Muscle layer of duodenum (tissue), 2 donors: ENCODE measurements at regions not wholly inside any gene's neighbourhood (a gene's known extent, or its start where the extent isn't known, plus 50 kb on each side); places are given as distances from the start of the nearest gene placed in this dataset.

Experiments used
- H3K27ac ChIP-seq: one replicate; pipeline ENCODE4 v1.7.0; 2013; ENCODE audit warnings: mild to moderate bottlenecking, low read length
- H3K27me3 ChIP-seq: one replicate; pipeline ENCODE4 v1.7.0; 2013; ENCODE audit warnings: low read depth, mild to moderate bottlenecking, control low read depth, low read length
- H3K36me3 ChIP-seq, 2 donors: one replicate each; pipeline ENCODE4 v1.7.0; 2013; ENCODE audit warnings: low read length in 2 of 2, control low read depth in 1 of 2, mild to moderate bottlenecking in 1 of 2; ENCODE audit not compliant: insufficient read depth in 2 of 2, control insufficient read depth in 1 of 2
- H3K4me1 ChIP-seq, 2 donors: one replicate each; pipeline ENCODE4 v1.7.0; 2013; ENCODE audit warnings: low read length in 2 of 2, mild to moderate bottlenecking in 2 of 2, control low read depth in 1 of 2, moderate library complexity in 1 of 2; ENCODE audit not compliant: insufficient read depth in 2 of 2, control insufficient read depth in 1 of 2
- H3K4me3 ChIP-seq, 2 donors: one replicate each; pipeline ENCODE4 v1.7.0; 2013; ENCODE audit warnings: low read length in 2 of 2, low read depth in 1 of 2, mild to moderate bottlenecking in 1 of 2
- H3K9me3 ChIP-seq, 2 donors: one replicate each; pipeline ENCODE4 v1.7.0; 2013; ENCODE audit warnings: low read length in 2 of 2, control low read depth in 1 of 2, mild to moderate bottlenecking in 1 of 2; ENCODE audit not compliant: control insufficient read depth in 1 of 2
- donor health status: healthy.

DNA sequence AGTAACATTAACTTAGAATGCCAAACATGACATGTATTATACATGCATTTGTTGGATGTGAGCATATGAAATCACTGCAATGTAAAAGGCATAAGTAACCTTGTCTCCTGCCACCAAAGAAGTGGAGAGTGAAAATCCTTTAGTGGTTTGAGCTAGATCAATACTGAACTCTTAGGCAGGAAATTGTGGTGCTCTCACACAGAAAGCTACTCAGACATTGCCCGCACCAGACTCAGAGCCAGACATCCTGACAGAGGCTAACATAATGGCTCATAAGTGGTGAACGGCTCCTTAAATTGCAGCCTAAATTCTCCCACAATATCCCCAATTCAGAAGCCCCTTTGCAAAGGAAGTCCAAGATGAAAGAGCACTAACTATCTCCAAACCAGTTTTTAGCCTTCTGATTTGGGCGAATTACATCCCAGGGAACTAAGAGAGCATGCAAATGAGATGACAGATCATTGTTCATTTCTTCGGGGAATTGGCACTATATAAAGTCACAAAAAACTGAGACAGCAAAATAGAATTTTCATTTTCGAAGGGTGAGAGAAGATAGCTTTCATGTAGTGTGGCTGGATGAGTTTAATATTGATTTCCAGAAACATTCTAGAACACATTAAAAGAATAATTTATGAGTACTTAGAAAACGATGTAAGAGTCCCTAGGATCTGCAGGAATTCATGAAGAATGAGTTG is 233.6 kb upstream of the RPS6KA3 start:
- no peaks in the 10 kb centered on the region for H3K27me3 ChIP-seq
- H3K27ac ChIP-seq: no peak overlapping the region
- no peaks in the 10 kb centered on the region for H3K9me3 ChIP-seq
- H3K4me3 ChIP-seq: no peak overlapping the region
- no peaks in the 10 kb centered on the region for H3K36me3 ChIP-seq
- H3K4me1 ChIP-seq: peaks cover 0 to 3% of the 10 kb centered on the region in 2 donors

DNA sequence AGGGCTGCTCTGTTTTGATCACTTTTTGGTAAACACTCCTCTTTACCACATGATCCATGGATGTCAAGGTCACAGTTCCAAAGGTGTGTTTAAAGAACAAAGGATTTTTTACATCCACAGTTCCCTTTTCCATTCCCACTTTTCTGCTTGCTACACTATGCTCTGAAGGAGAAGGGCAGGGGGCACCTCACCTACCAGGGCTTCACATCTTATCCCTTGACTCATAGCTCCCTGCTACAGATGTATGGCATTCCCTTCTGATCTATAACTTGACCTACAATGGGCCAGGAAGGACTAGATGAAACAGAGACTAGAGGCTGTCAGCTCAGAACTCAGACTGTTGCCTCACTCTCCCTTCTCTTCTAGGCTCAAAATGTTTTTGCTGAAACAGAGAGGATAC is 233.1 kb upstream of the RPS6KA3 start:
- Histone ChIP-seq H3K27ac (no peak overlapping the region), H3K4me3 (no peak overlapping the region), H3K36me3 (no peaks in the 10 kb centered on the region), H3K27me3 (no peaks in the 10 kb centered on the region), H3K9me3 (no peaks in the 10 kb centered on the region), H3K4me1 (peaks cover 0 to 3% of the 10 kb centered on the region in 2 donors)

DNA sequence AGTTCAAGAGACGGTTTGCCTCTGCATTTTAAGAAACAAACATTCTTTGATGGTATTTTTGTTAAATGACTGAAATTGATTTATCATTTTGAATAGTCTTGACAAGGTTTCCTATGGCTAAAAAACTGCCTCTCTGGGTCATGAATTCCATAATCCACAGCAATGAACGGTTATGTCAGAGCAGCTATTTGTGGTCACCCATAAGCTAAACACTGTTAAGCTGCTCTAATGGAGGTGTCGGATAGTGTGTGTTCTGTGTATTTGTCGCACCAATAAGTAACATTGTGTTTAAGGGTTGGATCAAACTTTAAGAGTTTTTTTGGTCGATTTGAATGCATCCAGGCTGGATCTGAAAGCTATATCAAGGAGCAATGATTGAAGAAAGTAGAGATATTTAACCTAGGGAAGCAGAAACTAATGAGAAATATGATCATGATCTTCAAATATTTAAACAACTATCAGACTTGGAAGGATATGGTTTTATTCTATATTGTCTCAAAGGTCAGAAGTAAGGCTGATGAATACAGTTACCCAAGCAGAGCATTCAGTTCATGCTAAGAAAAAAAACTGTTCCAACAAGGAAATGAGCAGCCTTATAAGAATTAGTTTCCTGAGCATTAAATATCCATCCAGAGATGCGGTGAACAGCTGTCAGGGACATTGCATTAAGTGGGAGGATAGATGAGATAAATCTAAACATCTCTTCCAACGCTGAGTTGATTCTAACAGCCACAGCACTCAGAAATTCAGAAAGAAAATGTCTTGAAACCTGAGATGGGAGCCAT is 232.3 kb upstream of the RPS6KA3 start:
- H3K4me1 ChIP-seq: peaks cover 0 to 3% of the 10 kb centered on the region in 2 donors
- no peaks in the 10 kb centered on the region for H3K9me3 ChIP-seq
- no peaks in the 10 kb centered on the region for H3K27me3 ChIP-seq
- no peak overlapping the region for H3K4me3 ChIP-seq
- H3K36me3 ChIP-seq: no peaks in the 10 kb centered on the region
- no peak overlapping the region for H3K27ac ChIP-seq

DNA sequence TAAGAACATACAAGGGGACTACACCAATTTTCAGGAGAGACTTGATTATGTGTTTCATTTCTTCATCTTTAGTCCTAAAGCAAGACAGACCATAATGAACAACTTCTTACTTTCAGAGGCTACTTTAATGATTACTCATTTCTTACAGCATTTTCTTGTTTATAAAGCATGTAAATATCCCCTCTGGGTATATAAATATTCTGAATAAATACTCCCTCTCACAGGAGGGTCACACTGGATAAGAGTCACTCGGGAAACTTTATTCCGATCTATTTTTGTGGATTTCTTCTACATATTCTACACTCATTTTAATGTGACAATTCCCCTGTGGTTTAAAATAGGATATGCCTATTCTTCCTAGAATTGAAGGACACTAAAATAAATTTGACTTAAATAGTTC is 228.9 kb upstream of the RPS6KA3 start:
- no peak overlapping the region for H3K27ac ChIP-seq
- no peaks in the 10 kb centered on the region for H3K27me3 ChIP-seq
- no peak overlapping the region for H3K4me3 ChIP-seq
- H3K36me3 ChIP-seq: no peaks in the 10 kb centered on the region
- peaks cover 0 to 3% of the 10 kb centered on the region in 2 donors for H3K4me1 ChIP-seq
- H3K9me3 ChIP-seq: no peaks in the 10 kb centered on the region

DNA sequence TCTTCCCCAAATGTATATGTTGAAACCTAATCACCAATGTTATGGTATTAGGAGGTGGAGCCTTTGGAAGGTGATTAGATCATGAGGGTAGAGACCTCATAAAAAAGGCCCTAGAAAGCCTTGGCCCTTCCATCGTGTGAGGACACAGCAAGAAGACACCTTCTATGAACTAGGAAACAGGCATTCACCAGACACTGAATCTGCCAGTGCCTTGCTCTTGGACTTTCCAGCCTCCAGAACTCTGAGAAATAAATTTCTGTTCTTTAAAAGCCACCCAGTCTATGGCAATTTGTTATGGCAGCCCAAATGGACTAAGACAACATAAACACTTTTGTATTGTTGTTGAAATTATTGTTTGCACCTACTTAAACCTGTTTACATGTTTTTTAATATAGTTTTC is 221.8 kb upstream of the RPS6KA3 start:
- no peaks in the 10 kb centered on the region for H3K27me3 ChIP-seq
- no peaks in the 10 kb centered on the region for H3K36me3 ChIP-seq
- no peaks in the 10 kb centered on the region for H3K9me3 ChIP-seq
- peaks cover 0 to 5% of the 10 kb centered on the region in 2 donors for H3K4me1 ChIP-seq
- H3K4me3 ChIP-seq: no peak overlapping the region
- no peak overlapping the region for H3K27ac ChIP-seq

DNA sequence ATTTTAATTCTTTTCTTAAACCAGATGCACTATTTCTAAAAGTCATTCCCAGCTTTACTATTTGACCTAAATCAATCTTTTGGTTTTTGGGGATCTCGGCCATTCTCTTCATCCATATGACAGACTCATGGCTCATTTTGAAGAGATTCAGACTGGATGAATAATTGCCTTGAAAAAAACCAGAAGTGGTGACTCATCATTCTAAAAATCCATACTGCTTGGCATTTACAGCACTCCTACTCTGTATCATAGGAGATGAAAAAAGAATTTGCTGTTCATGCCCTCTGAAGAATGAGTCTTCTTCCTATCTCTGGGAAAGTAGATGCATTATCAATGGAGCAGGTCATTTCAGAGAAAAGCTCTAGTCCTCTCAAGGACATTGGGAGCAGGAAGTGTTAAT is 220.5 kb upstream of the RPS6KA3 start:
- peaks cover 0 to 5% of the 10 kb centered on the region in 2 donors for H3K4me1 ChIP-seq
- no peak overlapping the region for H3K27ac ChIP-seq
- no peaks in the 10 kb centered on the region for H3K27me3 ChIP-seq
- no peaks in the 10 kb centered on the region for H3K9me3 ChIP-seq
- H3K4me3 ChIP-seq: no peak overlapping the region
- H3K36me3 ChIP-seq: no peaks in the 10 kb centered on the region

DNA sequence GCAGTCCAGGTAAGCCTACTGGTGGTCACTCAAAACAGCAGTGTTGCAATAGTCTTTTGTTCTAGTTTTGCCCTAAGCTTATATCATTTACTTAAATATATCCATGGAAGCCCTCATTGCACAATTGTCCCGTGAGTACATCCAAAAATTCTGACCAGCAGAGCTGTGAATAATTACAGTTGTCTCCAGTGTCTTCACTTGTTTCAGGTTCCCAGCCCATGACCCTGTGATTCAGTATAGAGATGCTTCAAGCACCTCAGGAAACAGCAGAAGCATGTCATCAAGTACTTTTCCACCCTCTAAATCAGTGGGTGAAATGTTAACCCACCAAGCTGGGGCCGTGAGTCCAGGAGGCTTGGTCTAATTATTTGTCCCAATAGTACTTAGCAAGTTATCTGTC is 214.9 kb upstream of the RPS6KA3 start:
- H3K9me3 ChIP-seq: no peaks in the 10 kb centered on the region
- no peaks in the 10 kb centered on the region for H3K27me3 ChIP-seq
- H3K4me1 ChIP-seq: no peaks in the 10 kb centered on the region
- H3K36me3 ChIP-seq: no peaks in the 10 kb centered on the region
- H3K4me3 ChIP-seq: no peak overlapping the region
- H3K27ac ChIP-seq: no peak overlapping the region

DNA sequence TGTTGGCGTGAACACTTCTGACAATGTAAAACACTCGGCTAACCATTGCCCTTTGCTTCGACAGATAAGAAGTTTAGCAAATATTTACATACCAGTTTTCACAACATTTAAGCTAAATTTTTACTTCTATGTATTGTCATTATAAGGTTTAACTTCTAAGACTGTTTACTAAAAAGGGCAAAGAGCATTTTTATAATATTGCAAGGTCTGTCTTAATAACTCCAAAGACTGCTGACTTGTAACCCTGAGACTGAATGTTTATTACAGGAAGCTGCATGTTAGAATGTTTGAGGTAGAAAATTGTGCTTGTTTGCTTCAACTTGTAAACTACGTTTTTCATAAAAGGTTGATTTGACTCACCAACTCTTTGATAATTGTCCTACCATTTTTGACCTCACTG is 213.2 kb upstream of the RPS6KA3 start:
- Histone ChIP-seq H3K27me3 (no peaks in the 10 kb centered on the region), H3K4me3 (no peak overlapping the region), H3K4me1 (no peaks in the 10 kb centered on the region), H3K9me3 (no peaks in the 10 kb centered on the region), H3K36me3 (no peaks in the 10 kb centered on the region), H3K27ac (no peak overlapping the region)

DNA sequence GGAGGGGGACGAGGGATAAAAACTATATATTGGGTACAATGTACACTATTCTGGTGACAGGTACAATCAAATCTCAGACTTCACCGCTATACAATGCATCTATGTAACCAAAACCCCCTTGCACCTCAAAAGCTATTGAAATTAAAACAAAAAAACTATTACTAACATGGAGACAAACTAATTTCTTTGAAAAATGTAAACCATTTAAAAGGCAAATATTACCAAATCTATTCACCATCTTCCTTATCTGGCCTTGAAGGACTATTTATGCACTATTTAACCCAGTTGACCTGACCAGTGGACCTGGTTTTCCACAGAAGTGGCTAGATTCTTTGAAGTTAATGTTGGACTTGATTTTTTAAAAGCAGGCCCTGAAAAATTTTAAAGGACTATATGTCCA is 212.3 kb upstream of the RPS6KA3 start:
- H3K27me3 ChIP-seq: no peaks in the 10 kb centered on the region
- H3K36me3 ChIP-seq: no peaks in the 10 kb centered on the region
- no peaks in the 10 kb centered on the region for H3K9me3 ChIP-seq
- H3K4me3 ChIP-seq: no peak overlapping the region
- no peaks in the 10 kb centered on the region for H3K4me1 ChIP-seq
- no peak overlapping the region for H3K27ac ChIP-seq

DNA sequence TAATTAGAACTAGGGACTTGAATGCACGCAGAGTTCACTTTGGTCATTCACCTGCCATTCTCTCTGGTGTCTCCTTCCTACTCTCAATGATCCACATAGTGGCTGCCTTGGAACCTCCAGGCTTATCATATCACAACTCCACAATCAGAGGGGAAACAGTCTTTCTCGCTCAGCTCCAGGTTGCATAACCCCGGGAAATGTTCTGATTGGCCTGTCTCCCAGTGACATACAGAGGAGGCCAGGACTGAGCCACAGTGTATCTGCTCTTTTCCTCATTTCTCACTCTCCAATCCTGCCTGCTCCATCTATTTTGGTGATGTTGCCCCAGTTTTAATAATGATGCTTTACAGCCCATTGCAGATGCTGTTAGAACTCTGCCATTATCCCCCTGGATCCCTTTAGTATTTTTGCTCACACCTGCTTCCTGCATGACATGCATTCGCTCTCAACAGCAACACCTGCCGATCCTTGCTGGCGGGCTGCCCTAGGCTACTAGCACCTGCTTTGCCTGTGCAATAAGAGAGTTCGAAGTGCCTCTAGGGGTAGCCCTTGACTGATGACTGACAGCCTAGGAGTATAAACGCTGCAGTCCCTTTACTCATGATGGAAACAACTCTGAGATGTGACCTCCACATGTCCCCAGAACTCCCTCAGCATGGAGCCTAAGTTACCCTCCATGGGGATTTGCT is 211.3 kb upstream of the RPS6KA3 start:
- Histone ChIP-seq H3K27me3 (no peaks in the 10 kb centered on the region), H3K4me3 (no peak overlapping the region), H3K9me3 (no peaks in the 10 kb centered on the region), H3K4me1 (no peaks in the 10 kb centered on the region), H3K36me3 (no peaks in the 10 kb centered on the region), H3K27ac (no peak overlapping the region)

DNA sequence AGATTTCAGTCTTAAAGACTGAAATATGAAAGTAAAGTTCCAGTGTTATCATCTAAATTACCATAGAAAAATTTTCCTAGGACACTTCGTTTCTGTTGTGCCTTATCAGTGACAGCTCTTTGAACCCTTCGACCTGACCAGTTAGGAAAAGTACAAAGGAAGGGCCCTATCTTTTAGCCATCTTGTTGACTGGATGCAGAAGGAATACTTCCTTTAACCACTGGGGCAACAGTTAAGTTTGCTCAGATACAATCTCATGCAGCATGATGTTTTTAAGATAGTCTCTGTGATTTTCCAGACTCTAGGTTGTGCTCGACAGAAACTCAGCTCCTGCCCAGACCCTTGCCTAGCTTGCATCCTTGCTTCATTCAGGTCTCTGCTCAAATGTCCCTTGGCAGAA is 210.5 kb upstream of the RPS6KA3 start:
- Histone ChIP-seq H3K4me1 (no peaks in the 10 kb centered on the region), H3K27ac (no peak overlapping the region), H3K27me3 (no peaks in the 10 kb centered on the region), H3K9me3 (no peaks in the 10 kb centered on the region), H3K36me3 (no peaks in the 10 kb centered on the region), H3K4me3 (no peak overlapping the region)
